Pancreas (tissue), 10 donors: ENCODE measurements at regions not wholly inside any gene's neighbourhood (a gene's known extent, or its start where the extent isn't known, plus 50 kb on each side); places are given as distances from the start of the nearest gene placed in this dataset.

Source experiments
- ATAC-seq, 4 donors: fragments of 200-7000 bp; cut with Tn5 transposase; one replicate each; pipeline versions ENCODE4 v1.8.0 to v1.9.1; 2020; ENCODE audit warnings: mild to moderate bottlenecking in 4 of 4, moderate library complexity in 4 of 4
- DNase-seq, 6 donors: peaks; one replicate each; pipeline ENCODE4 v3.0.0-alpha.2; 2020
- FAIRE-seq: peaks from 2 replicates; lab custom pipeline; 2012; peaks lifted over from hg19 to GRCh38; lab: Jason Lieb, UNC
- H3K27ac ChIP-seq, 4 donors: fragments of 200-600 bp; sonication (generic); 1 replicate in 3 of 4; 2 replicates in 1 of 4; pipeline versions ENCODE4 v1.5.0 to v1.8.0; 2020
- H3K27me3 ChIP-seq, 4 donors: fragments of 200-600 bp; one replicate each; pipeline ENCODE4 v1.8.0; 2021
- H3K36me3 ChIP-seq, 3 donors: fragments of 200-600 bp; sonication (generic) in 1 of 3; one replicate each; pipeline versions ENCODE4 v1.5.0 to v1.8.0; 2020 to 2021
- H3K4me1 ChIP-seq, 3 donors: fragments of 200-600 bp; one replicate each; pipeline ENCODE4 v1.8.0; 2021
- H3K4me3 ChIP-seq, 4 donors: fragments of 200-600 bp; sonication (generic) in 2 of 4; one replicate each; pipeline versions ENCODE4 v1.5.0 to v1.8.0; 2020 to 2021
- H3K9me3 ChIP-seq, 4 donors: fragments of 200-600 bp; one replicate each; pipeline ENCODE4 v1.8.0; 2021
- WGBS, 2 donors: extraction: QIAGEN DNeasy Blood & Tissue Kit; methylation state at CpG; one replicate each; pipeline ENCODE4 v1.1.7; 2013; 5-methylcytosine and 5-hydroxymethylcytosine counted together
- intact Hi-C, 3 donors: fragments of 100-400 bp; cut with DNase I; formaldehyde crosslinking; loops; one replicate each; pipeline versions ENCODE4 v1.11.1 to v1.14.2; 2022
- TF ChIP-seq, protein P1 (sequence below), 4 donors: fragments of 200-600 bp; sonication (generic) in 3 of 4; IDR thresholded peaks; one replicate each; pipeline versions ENCODE4 v1.5.0 to v1.8.0; 2021; ENCODE audit warnings: antibody characterized with exemption in 4 of 4
- donor health status: healthy with polysubstance abuse.
- donor health status: DM: no; HTN: no; CAD: no; lungs with moderate emphysema.
- donor health status: DM: no; HTN: no; CAD: no.
- donor health status: control.
- donor health status: control.
- donor health status: Bipolar disorder and iron deficiency.
- donor health status: DM: yes; HTN: yes; CAD: no.
- donor health status: DM: no; HTN: no; CAD: no.
- donor health status: DM: no; HTN: no; CAD: no.
- donor health status: DM: yes; HTN: yes; CAD: no.

- Histone ChIP-seq H3K9me3 (no peaks in the 10 kb centered on the region), H3K27me3 (no peaks in the 10 kb centered on the region), H3K27ac (no peak overlapping the region), H3K36me3 (no peaks in the 10 kb centered on the region), H3K4me3 (no peak overlapping the region), H3K4me1 (no peaks in the 10 kb centered on the region)
- intact Hi-C loops: no loop called here
- DNase-seq (no peak), ATAC-seq (no peak), FAIRE-seq (no peak)
- TF ChIP-seq, protein P1, sequence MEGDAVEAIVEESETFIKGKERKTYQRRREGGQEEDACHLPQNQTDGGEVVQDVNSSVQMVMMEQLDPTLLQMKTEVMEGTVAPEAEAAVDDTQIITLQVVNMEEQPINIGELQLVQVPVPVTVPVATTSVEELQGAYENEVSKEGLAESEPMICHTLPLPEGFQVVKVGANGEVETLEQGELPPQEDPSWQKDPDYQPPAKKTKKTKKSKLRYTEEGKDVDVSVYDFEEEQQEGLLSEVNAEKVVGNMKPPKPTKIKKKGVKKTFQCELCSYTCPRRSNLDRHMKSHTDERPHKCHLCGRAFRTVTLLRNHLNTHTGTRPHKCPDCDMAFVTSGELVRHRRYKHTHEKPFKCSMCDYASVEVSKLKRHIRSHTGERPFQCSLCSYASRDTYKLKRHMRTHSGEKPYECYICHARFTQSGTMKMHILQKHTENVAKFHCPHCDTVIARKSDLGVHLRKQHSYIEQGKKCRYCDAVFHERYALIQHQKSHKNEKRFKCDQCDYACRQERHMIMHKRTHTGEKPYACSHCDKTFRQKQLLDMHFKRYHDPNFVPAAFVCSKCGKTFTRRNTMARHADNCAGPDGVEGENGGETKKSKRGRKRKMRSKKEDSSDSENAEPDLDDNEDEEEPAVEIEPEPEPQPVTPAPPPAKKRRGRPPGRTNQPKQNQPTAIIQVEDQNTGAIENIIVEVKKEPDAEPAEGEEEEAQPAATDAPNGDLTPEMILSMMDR (IDR thresholded peaks at IDR 0.05): no peak
- WGBS, 2 donors: 18% methylated on average over 4 of the region's 4 CpGs; no CpG with 5 or more reads in 1 of the 2 donors
Observed at GRCh38 chrY:7204456-7204855, 292.9 kb upstream of the AMELY start.

DNA sequence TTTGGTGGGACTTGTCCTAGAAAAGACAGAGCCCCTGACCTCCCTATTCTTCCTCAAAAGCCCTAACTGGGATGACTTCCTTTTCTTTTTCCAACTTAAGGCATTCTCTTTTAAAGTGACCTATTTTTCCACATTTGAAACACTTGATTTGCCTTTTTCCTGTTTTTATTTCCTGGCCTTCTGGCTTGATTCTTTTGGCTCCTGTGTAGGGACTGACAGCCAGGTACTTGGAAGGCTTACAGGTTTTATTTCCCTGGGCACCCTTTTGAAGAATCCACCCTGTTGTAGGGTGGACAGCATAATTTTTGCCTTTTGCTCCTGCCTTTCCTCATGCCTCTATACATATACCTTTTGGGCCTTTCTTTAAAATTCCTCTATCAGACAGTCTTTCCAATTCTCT, 271.0 kb upstream of the AMELY start:
- no peak overlapping the region for H3K27ac ChIP-seq
- TF ChIP-seq, protein P1 (IDR thresholded peaks at IDR 0.05): no peak
- intact Hi-C loops: no loop called here
- H3K27me3 ChIP-seq: no peaks in the 10 kb centered on the region
- H3K36me3 ChIP-seq: no peaks in the 10 kb centered on the region
- DNase-seq: no peak
- H3K9me3 ChIP-seq: no peaks in the 10 kb centered on the region
- no peak for ATAC-seq
- no peak overlapping the region for H3K4me3 ChIP-seq
- no peak for FAIRE-seq
- H3K4me1 ChIP-seq: no peaks in the 10 kb centered on the region

DNA sequence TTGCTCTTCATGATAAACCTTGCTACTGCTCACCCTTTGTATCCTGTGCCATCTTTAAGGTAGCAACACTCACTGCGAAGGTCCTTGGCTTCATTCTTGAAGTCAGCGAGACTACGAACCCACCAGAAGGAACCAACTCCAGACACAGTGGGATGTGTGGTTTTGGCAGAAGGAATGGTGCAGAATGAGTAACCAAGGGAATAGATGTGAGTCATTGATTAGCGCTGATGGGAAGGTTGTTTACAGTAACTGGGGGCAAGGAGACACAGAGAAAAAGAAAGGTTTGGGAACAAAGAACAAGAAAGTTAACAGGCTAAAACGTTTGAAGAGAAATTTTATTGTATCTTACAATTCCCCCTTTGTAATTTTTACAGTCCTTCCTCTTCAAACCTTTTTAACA, 266.1 kb upstream of the AMELY start:
- ATAC-seq: no peak
- intact Hi-C loops: no loop called here
- TF ChIP-seq, protein P1 (IDR thresholded peaks at IDR 0.05): no peak

DNA sequence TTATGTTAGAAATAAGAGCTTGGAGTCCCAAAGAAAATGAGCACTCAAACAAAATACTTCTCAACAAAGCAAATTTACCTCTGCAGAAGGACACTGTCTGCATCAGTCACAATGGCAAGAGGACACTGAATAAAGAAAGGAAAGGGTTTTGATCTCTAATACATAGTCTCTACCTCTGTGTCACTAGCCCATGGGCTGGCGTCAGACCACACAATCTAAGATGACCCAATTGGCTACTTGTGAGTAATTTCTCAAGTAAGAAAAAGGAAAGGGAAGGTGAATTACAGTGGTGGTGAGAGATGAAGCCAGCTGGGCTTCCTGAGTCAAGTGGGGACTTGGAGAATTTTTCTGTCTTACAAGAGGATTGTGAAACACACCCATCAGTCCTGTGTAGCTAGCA, 257.9 kb upstream of the AMELY start:
- TF ChIP-seq, protein P1 (IDR thresholded peaks at IDR 0.05): no peak
- FAIRE-seq: no peak
- intact Hi-C loops: no loop called here
- Histone ChIP-seq H3K4me3 (no peak overlapping the region), H3K4me1 (no peaks in the 10 kb centered on the region), H3K27ac (no peak overlapping the region), H3K9me3 (no peaks in the 10 kb centered on the region), H3K36me3 (no peaks in the 10 kb centered on the region), H3K27me3 (no peaks in the 10 kb centered on the region)
- WGBS, 2 donors: 73% methylated on average over 1 of the region's 1 CpG; no CpG with 5 or more reads in 1 of the 2 donors
- DNase-seq: no peak
- no peak for ATAC-seq

More for the DNA sequence above, 266.1 kb upstream of the AMELY start:
- H3K27me3 ChIP-seq: no peaks in the 10 kb centered on the region
- WGBS, 2 donors: 79% methylated on average over 5 of the region's 5 CpGs; no CpG with 5 or more reads in 1 of the 2 donors
- FAIRE-seq: no peak
- DNase-seq: no peak
- no peaks in the 10 kb centered on the region for H3K9me3 ChIP-seq
- no peak overlapping the region for H3K4me3 ChIP-seq
- H3K36me3 ChIP-seq: no peaks in the 10 kb centered on the region
- H3K4me1 ChIP-seq: no peaks in the 10 kb centered on the region
- no peak overlapping the region for H3K27ac ChIP-seq

GRCh38 chrY:7141477-7141876, 229.9 kb upstream of the AMELY start:
- TF ChIP-seq, protein P1 (IDR thresholded peaks at IDR 0.05): no peak
- DNase-seq (no peak), ATAC-seq (no peak), FAIRE-seq (no peak)
- Histone ChIP-seq H3K27me3 (no peaks in the 10 kb centered on the region), H3K36me3 (no peaks in the 10 kb centered on the region), H3K4me3 (no peak overlapping the region), H3K27ac (no peak overlapping the region), H3K4me1 (no peaks in the 10 kb centered on the region), H3K9me3 (no peaks in the 10 kb centered on the region)
- intact Hi-C loops: no loop called here
- 57% methylated on average over 5 of the region's 5 CpGs; no CpG with 5 or more reads in 1 of the 2 donors for WGBS, 2 donors
